Activated CD8-positive, alpha-beta memory T cell treated with anti-CD3 and anti-CD28 coated beads, Interleukin-2, amount 50 U/mL, for 1 hour (primary cell): ENCODE measurements at regions not wholly inside any gene's neighbourhood (a gene's known extent, or its start where the extent isn't known, plus 50 kb on each side); places are given as distances from the start of the nearest gene placed in this dataset.

ENCODE experiments used
- DNase-seq: peaks from one replicate; pipeline ENCODE4 v3.0.0-alpha.2; 2020; ENCODE audit errors: extremely low read depth

- no peak for DNase-seq
Measured at GRCh38 chr5:74187757-74188156, 452.8 kb downstream of the ENC1 start.

- DNase-seq = no peak
Measured at GRCh38 chr5:74186356-74187315, 453.9 kb downstream of the ENC1 start.

GRCh38 chr5:74185599-74185998 lies 454.9 kb downstream of the ENC1 start:
- no peak for DNase-seq

- DNase-seq = no peak
Measured at GRCh38 chr5:74184649-74185048, 455.9 kb downstream of the ENC1 start.

GRCh38 chr5:74183041-74183440 lies 457.5 kb downstream of the ENC1 start:
- DNase-seq = no peak

- no peak for DNase-seq
Measured at GRCh38 chr5:74182603-74183002, 457.9 kb downstream of the ENC1 start.

GRCh38 chr5:74179701-74180100 lies 460.8 kb downstream of the ENC1 start:
- no peak for DNase-seq

- DNase-seq = no peak
Measured at GRCh38 chr5:74179179-74179578, 461.3 kb downstream of the ENC1 start.

- DNase-seq = no peak
Measured at GRCh38 chr5:74177961-74178360, 462.6 kb downstream of the ENC1 start.

- DNase-seq = no peak
Measured at GRCh38 chr5:74174366-74174765, 466.2 kb downstream of the ENC1 start.

GRCh38 chr5:74173665-74174064 lies 466.9 kb downstream of the ENC1 start:
- no peak for DNase-seq

- no peak for DNase-seq
Measured at GRCh38 chr5:74173241-74173640, 467.3 kb downstream of the ENC1 start.

- DNase-seq = no peak
Measured at GRCh38 chr5:74169701-74170100, 470.8 kb downstream of the ENC1 start.

- no peak for DNase-seq
Measured at GRCh38 chr5:74167930-74168315, 472.6 kb downstream of the ENC1 start.

- DNase-seq = no peak
Measured at GRCh38 chr5:74167206-74167929, 473.2 kb downstream of the ENC1 start.

- DNase-seq = no peak
Measured at GRCh38 chr5:74166064-74166463, 474.5 kb downstream of the ENC1 start.

GRCh38 chr5:74164725-74165235 lies 475.7 kb downstream of the ENC1 start:
- no peak for DNase-seq

- no peak for DNase-seq
Measured at GRCh38 chr5:74162524-74162923, 478.0 kb downstream of the ENC1 start.

- no peak for DNase-seq
Measured at GRCh38 chr5:74161170-74161569, 479.4 kb downstream of the ENC1 start.

- DNase-seq = no peak
Measured at GRCh38 chr5:74156728-74157383, 483.7 kb downstream of the ENC1 start.

GRCh38 chr5:74155501-74155900 lies 485.0 kb downstream of the ENC1 start:
- DNase-seq = no peak

GRCh38 chr5:74154526-74154925 lies 486.0 kb downstream of the ENC1 start:
- no peak for DNase-seq
